HG03108 (cell line): ENCODE measurements at regions not wholly inside any gene's neighbourhood (a gene's known extent, or its start where the extent isn't known, plus 50 kb on each side); places are given as distances from the start of the nearest gene placed in this dataset.
A peak's percentile ranks its signal among the peaks of the same experiment; 100 is the strongest.
"Not testable (repeated sequence)": the region's sequence is repeated elsewhere in the genome, so short reads cannot be mapped to it uniquely, and the experiment has no call there.

Source experiments
- ATAC-seq: cut with Tn5 transposase; IDR thresholded peaks from one replicate; pipeline ENCODE4 v1.9.1; 2021; ENCODE audit warnings: moderate library complexity; ENCODE audit not compliant: unreplicated experiment

GRCh38 chr12:70008944-70009343, 183.9 kb downstream of the MYRFL start:
- no peak for ATAC-seq

- no peak for ATAC-seq
Observed at GRCh38 chr12:70011353-70011752, 186.3 kb downstream of the MYRFL start.

- ATAC-seq, result not testable (repeated sequence)
Observed at GRCh38 chr12:70013016-70013415, 188.0 kb downstream of the MYRFL start.

- no peak for ATAC-seq
Observed at GRCh38 chr12:70028515-70028914, 203.5 kb downstream of the MYRFL start.

- no peak for ATAC-seq
Observed at GRCh38 chr12:70028918-70029317, 203.9 kb downstream of the MYRFL start.

- ATAC-seq, result no peak
Observed at GRCh38 chr12:70031046-70031445, 206.0 kb downstream of the MYRFL start.

- no peak for ATAC-seq
Observed at GRCh38 chr12:70032076-70032475, 207.0 kb downstream of the MYRFL start.

GRCh38 chr12:70033310-70033709, 208.3 kb downstream of the MYRFL start:
- no peak for ATAC-seq

- ATAC-seq, result no peak
Observed at GRCh38 chr12:70040141-70040540, 203.1 kb upstream of the CNOT2 start.

GRCh38 chr12:70042675-70043074, 200.6 kb upstream of the CNOT2 start:
- ATAC-seq, result no peak

GRCh38 chr12:70043490-70044138, 199.6 kb upstream of the CNOT2 start:
- ATAC-seq, result no peak

- ATAC-seq, result no peak
Observed at GRCh38 chr12:70044167-70044566, 199.1 kb upstream of the CNOT2 start.

- no peak for ATAC-seq
Observed at GRCh38 chr12:70045036-70045435, 198.2 kb upstream of the CNOT2 start.

- no peak for ATAC-seq
Observed at GRCh38 chr12:70045514-70045913, 197.7 kb upstream of the CNOT2 start.

GRCh38 chr12:70048521-70049250, 194.5 kb upstream of the CNOT2 start:
- ATAC-seq, result no peak

- peak; percentile 89 for ATAC-seq
Observed at GRCh38 chr12:70049596-70050360, 193.5 kb upstream of the CNOT2 start.

GRCh38 chr12:70052476-70052875, 190.8 kb upstream of the CNOT2 start:
- ATAC-seq, result no peak

GRCh38 chr12:70052931-70053497, 190.2 kb upstream of the CNOT2 start:
- ATAC-seq, result no peak

GRCh38 chr12:70059373-70059772, 183.9 kb upstream of the CNOT2 start:
- no peak for ATAC-seq

GRCh38 chr12:70060634-70061033, 182.6 kb upstream of the CNOT2 start:
- ATAC-seq, result no peak

- ATAC-seq, result no peak
Observed at GRCh38 chr12:70068743-70069142, 174.5 kb upstream of the CNOT2 start.
